Lung (tissue), 11 donors: ENCODE measurements at regions not wholly inside any gene's neighbourhood (a gene's known extent, or its start where the extent isn't known, plus 50 kb on each side); places are given as distances from the start of the nearest gene placed in this dataset.
A peak's percentile ranks its signal among the peaks of the same experiment; 100 is the strongest.

Experiments
- ATAC-seq: fragments of 200-7000 bp; cut with Tn5 transposase; one replicate; pipeline ENCODE4 v1.9.1; 2020; ENCODE audit warnings: moderate number of reproducible peaks; ENCODE audit not compliant: insufficient read depth, low FRiP score
- DNase-seq, 3 donors: peaks; one replicate each; pipeline ENCODE4 v3.0.0-alpha.2; 2013 to 2017
- H3K27ac ChIP-seq, 2 donors: one replicate each; pipeline ENCODE4 v1.5.1; 2013; ENCODE audit warnings: mild to moderate bottlenecking in 2 of 2, moderate library complexity in 2 of 2, control low read depth in 1 of 2, inconsistent platforms in 1 of 2, low read depth in 1 of 2, low read length in 1 of 2
- H3K27me3 ChIP-seq, 3 donors: one replicate each; pipeline ENCODE4 v1.5.1; 2013; ENCODE audit warnings: low read length in 2 of 3; ENCODE audit not compliant: control insufficient read depth in 3 of 3, insufficient read depth in 3 of 3
- H3K36me3 ChIP-seq, 4 donors: one replicate each; pipeline ENCODE4 v1.5.1; 2013; ENCODE audit warnings: low read length in 4 of 4, mild to moderate bottlenecking in 1 of 4, moderate library complexity in 1 of 4; ENCODE audit not compliant: control insufficient read depth in 4 of 4, insufficient read depth in 4 of 4
- H3K4me1 ChIP-seq, 5 donors: one replicate each; pipeline ENCODE4 v1.5.1; 2013; ENCODE audit warnings: low read length in 5 of 5, mild to moderate bottlenecking in 2 of 5, moderate library complexity in 1 of 5; ENCODE audit not compliant: control insufficient read depth in 5 of 5, insufficient read depth in 5 of 5
- H3K4me3 ChIP-seq: one replicate; pipeline ENCODE4 v1.5.1; 2013; ENCODE audit warnings: mild to moderate bottlenecking, control low read depth, moderate library complexity
- H3K9ac ChIP-seq, 2 donors: one replicate each; pipeline ENCODE4 v1.5.1; 2013; ENCODE audit warnings: low read length in 2 of 2, control low read depth in 1 of 2; ENCODE audit not compliant: insufficient read depth in 1 of 2
- H3K9me3 ChIP-seq, 4 donors: one replicate each; pipeline ENCODE4 v1.5.1; 2013; ENCODE audit warnings: low read length in 3 of 4, mild to moderate bottlenecking in 1 of 4, moderate library complexity in 1 of 4; ENCODE audit not compliant: control insufficient read depth in 4 of 4, insufficient read depth in 3 of 4
- CTCF ChIP-seq: IDR thresholded peaks from 2 replicates; pipeline ENCODE4 v1.5.1; 2012; ENCODE audit warnings: mild to moderate bottlenecking; ENCODE audit errors: control extremely low read depth, extremely low read depth
- WGBS, 2 donors: extraction: QIAGEN DNeasy Blood & Tissue Kit; methylation state at CpG; one replicate each; pipeline ENCODE4 v1.1.7; 2013; 5-methylcytosine and 5-hydroxymethylcytosine counted together
- donor health status: control.
- donor health status: control.
- donor health status: Bipolar disorder and iron deficiency.
- donor health status: healthy.
- donor health status: DM: yes; HTN: yes; CAD: no.

GRCh38 chr10:4088354-4089066 is 303.5 kb upstream of the KLF6 start:
- H3K4me3 ChIP-seq, result no peak overlapping the region
- H3K4me1 ChIP-seq, result peaks cover 3 to 17% (median 4%) of the 10 kb centered on the region in 5 donors
- no peak overlapping the region for H3K27ac ChIP-seq
- ATAC-seq (no peak), DNase-seq (no peak)
- H3K9me3 ChIP-seq, result no peaks in the 10 kb centered on the region
- no peak for TF ChIP-seq CTCF
- H3K9ac ChIP-seq, result no peak overlapping the region
- no peaks in the 10 kb centered on the region for H3K27me3 ChIP-seq
- H3K36me3 ChIP-seq, result no peaks in the 10 kb centered on the region
- WGBS, 2 donors, result 93 to 95% methylated on average over 14 of the region's 14 CpGs

- no peaks in the 10 kb centered on the region for H3K36me3 ChIP-seq
Observed at GRCh38 chr10:4086131-4086898, 301.3 kb upstream of the KLF6 start.

GRCh38 chr10:4083509-4084003 is 298.5 kb upstream of the KLF6 start:
- H3K9me3 ChIP-seq, result no peaks in the 10 kb centered on the region
- ATAC-seq (no peak), DNase-seq (peak; percentile 40 to 86 (median 83))
- H3K27ac ChIP-seq, result peak overlapping the region; percentile 41 to 66
- peaks cover 4 to 33% (median 9%) of the 10 kb centered on the region in 5 donors for H3K4me1 ChIP-seq
- peak overlapping the region in 1 of 2 donors; percentile 8 for H3K9ac ChIP-seq
- no peak overlapping the region for H3K4me3 ChIP-seq
- TF ChIP-seq CTCF, result no peak
- no peaks in the 10 kb centered on the region for H3K27me3 ChIP-seq
- 44 to 64% methylated on average over 2 of the region's 2 CpGs for WGBS, 2 donors
- H3K36me3 ChIP-seq, result no peaks in the 10 kb centered on the region

More at GRCh38 chr10:4086131-4086898, 301.3 kb upstream of the KLF6 start:
- Histone ChIP-seq H3K4me1 (peaks cover 4 to 33% (median 6%) of the 10 kb centered on the region in 5 donors), H3K9ac (no peak overlapping the region), H3K27ac (peak overlapping the region; percentile 15 to 55), H3K9me3 (no peaks in the 10 kb centered on the region), H3K4me3 (no peak overlapping the region), H3K27me3 (no peaks in the 10 kb centered on the region)
- ATAC-seq (no peak), DNase-seq (peak; percentile 37 to 83 (median 70))
- 44 to 56% methylated on average over 14 of the region's 14 CpGs for WGBS, 2 donors
- TF ChIP-seq CTCF, result no peak
